Right ventricle myocardium inferior (tissue), 1 donor: ENCODE measurements at regions not wholly inside any gene's neighbourhood (a gene's known extent, or its start where the extent isn't known, plus 50 kb on each side); places are given as distances from the start of the nearest gene placed in this dataset.

Experiments used
- ATAC-seq: fragments of 200-7000 bp; cut with Tn5 transposase; one replicate; pipeline ENCODE4 v1.9.1; 2020; ENCODE audit warnings: mild to moderate bottlenecking, moderate library complexity
- DNase-seq: peaks from one replicate; pipeline ENCODE4 v3.0.0; 2021; ENCODE audit errors: missing footprints
- intact Hi-C: fragments of 100-400 bp; cut with DNase I; formaldehyde crosslinking; loops from one replicate; pipeline ENCODE4 v1.11.0; 2022
- donor health status: DM: no; HTN: yes; CAD: no; lungs with severe emphysema.

DNA sequence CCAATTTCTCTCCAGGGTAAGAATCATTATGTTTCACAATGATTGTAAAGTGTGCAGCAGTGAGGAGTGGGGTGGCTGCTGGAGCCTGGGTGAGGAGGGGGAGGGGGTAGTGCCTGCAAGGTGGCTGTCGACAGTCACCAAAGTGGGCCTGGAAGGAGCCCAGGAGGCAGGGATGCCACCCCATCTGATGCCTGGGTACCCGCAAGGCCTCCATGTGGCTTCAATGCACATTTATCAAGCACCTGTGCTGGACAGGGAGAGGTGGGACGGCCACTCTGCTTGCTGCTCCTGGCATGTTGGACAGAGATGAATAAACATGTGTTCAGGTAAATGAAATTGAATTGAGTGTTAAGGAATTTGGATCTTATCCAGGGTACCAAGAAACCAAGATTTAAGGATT, 78.8 kb upstream of the DISP3 start:
- intact Hi-C loops: no loop called here
- ATAC-seq (no peak), DNase-seq (no peak)

DNA sequence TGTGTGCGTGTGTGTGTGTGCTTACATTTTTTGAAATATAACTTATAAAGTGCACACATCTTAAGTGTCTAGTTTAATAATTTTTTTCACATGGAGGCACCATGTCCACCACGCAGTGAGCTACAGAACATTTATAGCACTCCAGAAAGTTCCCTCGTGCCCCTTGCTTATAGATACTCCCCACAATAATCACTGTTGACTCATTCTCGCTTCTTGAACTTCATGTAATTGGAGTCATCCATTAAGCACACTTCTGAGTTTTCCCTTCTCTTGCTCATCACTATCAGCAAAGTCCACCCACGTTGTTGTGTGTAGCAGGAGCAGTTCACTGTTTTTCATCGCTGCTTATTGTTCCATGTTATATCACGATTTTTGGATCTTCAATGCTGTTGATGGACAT, 78.4 kb upstream of the DISP3 start:
- ATAC-seq: no peak
- no peak for DNase-seq
- intact Hi-C loops: no loop called here

DNA sequence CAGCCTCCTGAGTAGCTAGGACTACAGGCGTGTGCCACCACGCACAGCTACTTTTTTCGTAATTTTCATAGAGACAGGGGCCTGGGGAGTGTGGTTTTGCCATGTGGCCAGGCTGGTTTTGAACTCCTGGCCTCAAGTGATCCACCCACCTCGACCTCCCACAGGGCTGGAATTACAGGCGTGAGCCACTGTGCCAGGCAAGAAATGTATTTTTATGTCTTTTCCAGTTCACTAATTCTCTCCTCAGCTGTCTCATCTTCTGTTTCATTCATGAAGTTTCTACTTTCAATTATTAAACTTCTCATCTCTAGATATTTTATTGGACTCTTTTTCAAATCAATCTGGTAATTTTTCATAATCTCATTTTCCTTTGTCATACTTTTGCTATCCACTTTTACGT, 72.1 kb upstream of the DISP3 start:
- intact Hi-C loops: no loop called here
- ATAC-seq: no peak
- no peak for DNase-seq

DNA sequence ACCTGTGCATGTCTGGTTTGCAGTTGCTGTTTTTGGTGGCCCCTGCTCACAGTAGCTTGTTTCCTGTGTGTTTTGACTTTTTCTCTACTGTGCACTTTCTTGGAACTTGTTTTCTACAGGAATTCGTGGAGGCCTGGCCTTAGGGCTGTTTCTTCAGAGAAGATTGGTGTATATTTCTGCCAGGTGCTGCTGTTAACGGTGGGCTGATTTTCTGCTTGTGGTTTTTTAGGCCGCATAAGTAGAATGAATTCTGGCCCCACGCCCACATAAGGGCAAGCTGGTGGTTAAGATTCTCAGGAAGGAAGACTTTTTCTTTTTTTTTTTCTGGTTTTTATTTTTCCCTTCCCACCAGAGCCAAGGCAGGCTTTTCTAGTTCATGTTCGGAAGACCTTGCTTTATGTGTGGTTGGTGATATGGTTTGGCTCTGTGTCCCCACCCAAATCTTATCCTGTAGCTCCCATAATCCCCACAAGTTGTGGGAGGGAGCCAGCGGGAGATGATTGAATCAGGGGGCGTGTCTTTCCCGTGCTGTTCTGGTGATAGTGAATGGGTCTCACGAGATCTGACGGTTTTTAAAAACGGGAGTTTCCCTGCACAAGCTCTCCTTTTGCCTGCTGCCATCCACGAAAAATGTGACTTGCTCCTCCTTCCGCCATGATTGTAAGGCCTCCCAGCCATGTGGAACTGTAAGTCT, 71.5 kb upstream of the DISP3 start:
- DNase-seq: no peak
- ATAC-seq: no peak
- intact Hi-C loops: no loop called here

DNA sequence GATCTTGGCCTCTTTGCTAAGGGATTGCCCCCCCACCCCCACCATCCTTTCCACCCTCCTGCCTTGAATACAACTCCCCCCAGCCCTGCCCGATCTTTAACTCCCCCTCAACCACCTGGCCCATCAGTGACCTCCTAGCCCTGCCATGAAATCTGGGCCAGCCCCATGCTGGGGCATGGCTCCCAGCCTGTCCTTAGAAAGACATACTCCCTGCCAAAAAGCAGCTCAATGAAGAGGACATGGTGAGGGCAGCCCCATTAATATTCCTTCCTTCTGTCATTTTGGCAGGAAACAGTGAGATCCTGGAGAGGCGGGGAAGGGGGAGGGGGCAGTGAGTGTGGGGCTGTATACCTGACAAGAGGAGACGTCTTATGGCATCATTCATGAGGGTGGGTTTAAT, 66.8 kb upstream of the DISP3 start:
- ATAC-seq: no peak
- DNase-seq: no peak
- intact Hi-C loops: no loop called here

DNA sequence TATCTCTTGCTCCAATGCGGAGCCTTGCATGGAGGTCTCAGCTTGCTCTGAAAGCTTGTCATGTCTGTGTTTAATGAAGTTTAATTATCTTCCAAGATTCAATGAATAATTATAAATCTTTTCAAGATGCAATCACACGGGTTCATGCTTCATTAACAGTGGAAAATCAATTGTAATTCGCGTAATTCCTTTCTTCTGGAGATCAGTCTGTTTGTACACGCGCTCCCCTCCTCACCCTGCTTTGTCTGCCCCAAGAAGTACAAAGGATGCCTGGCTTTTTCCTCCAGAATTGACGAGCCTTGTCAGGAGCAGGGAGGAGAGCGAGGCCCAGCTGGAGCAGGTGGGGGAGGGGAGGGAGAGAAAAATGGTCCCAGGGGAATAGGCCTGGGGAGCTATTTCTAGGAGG, 65.0 kb upstream of the DISP3 start:
- ATAC-seq: no peak

DNA sequence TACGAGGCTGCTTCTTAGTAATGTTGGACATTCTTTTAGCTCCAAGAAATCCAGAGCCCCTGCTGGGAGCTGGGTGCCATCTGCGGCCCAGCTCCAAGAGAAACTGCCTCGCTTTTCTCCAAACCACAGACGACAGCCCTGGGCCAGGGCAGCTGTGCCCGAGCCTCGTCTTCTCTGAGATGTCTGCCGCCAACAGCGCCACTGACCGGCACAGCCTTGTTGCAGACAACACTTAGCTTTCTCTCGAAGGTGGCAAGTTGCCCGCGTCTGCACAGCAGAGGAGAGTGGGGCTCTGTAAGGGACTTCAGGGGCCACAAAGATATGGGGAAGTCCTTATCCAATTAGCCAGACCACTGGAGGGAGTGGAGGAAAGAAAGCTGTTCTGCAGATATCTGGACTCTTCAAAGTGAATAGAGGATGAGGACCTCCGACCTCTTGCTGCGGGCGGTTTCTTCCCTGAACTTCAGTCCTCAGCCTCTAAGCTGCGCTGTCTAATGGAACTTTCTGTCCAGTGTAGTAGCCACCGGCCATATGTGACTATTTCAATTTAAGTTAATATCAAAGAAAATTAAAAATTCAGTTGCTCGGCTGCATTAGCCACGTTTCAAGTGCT, 63.9 kb upstream of the DISP3 start:
- no peak for ATAC-seq
- no peak for DNase-seq
- intact Hi-C loops: no loop called here

More for the DNA sequence above, 65.0 kb upstream of the DISP3 start:
- intact Hi-C loops: no loop called here
- DNase-seq: no peak

DNA sequence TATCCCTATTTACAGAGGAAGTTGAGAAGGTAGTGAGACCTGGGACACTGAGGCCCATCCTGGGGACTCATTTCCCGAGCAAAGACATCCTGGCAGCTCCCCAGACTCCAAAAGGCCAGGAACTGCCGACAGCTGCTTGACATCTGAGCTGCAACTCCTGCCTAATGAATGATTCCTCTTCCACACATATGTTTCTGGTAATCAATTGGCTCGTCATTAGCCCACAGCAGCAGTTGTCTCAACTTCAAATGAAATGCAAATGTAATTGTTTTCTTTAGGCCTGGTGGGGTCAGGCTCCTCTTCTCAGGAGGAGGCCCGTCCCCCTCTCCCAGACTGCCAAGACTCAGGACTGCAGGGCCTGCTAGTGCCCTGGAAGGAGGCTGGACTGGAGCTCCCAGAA, 61.8 kb upstream of the DISP3 start:
- intact Hi-C loops: no loop called here
- ATAC-seq (no peak), DNase-seq (no peak)

DNA sequence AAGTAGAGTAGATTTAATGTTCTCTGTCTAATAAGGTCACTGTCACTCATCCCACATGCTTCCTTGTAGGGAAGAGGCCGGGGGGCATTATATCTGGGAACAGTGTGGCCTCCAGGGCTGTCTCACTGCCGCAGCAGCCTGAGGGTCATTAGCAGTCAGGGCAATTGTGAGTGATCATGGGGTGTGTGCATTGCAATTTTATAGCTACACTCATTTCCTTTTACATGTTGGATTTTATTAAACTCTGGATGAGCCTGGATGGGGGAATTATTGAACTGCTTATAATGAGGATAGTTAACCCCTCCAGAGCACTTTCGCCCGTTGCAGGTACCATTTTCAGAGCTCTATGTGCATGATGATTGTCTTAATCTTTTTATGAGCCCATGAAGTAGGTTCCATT, 60.9 kb upstream of the DISP3 start:
- ATAC-seq (no peak), DNase-seq (no peak)
- intact Hi-C loops: no loop called here

DNA sequence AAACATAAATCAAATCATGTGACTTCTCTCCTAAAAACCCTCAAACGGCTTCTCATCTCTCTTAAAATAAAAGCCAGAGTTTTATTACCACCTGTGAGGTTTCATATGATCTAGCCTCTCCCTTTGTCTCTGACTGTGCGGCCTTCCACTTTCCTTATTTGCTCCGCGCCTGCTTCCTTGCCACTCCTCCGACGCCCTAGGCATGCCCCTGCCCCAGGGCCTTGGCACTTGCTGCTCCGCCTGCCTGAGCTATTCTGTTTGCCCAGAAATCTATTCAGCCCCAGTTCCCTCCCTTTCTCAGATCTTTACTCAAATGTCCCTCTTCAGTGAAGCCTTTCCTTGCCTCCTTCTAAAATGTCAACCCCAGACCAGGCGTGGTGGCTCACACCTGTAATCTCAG, 57.5 kb upstream of the DISP3 start:
- no peak for ATAC-seq
- intact Hi-C loops: no loop called here
- DNase-seq: no peak

DNA sequence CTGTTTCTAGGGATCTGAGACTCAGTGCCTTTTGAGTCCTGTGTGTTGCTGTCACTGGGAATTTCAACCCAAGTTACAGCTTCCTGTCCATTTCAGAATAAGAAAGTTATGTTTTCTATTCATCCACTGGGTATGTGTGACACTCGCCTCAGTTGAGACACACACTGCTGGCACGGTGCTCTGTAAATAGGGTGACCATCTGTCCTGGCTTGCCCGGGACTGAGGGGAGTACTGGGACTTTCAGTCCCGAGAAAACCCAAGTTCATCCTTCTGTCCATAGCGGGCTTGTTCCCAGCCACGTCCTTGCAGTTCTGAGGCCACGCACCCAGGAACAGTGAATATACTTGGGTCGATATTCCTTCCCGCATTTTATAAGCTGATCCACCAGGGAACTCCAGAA, 56.3 kb upstream of the DISP3 start:
- intact Hi-C loops: no loop called here
- DNase-seq (no peak), ATAC-seq (no peak)

DNA sequence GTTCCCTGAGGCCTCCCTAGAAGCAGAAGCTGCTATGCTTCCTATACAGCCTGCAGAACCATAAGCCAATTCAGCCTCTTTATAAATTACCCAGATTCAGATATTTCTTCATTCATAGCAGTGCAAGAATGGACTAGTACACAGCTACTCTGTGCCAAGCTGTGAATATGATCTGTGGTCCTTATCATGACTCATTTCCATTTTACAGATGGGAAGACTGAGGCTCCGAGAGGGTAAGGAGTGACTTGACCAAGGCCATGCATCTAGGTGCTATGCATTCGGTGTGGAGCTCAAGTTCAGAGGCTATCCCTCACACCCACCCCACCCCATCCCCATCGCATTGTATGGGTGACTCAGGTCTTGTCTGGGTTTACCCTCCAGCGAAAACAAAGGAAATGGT, 52.3 kb upstream of the DISP3 start:
- no peak for ATAC-seq
- intact Hi-C loops: no loop called here

DNA sequence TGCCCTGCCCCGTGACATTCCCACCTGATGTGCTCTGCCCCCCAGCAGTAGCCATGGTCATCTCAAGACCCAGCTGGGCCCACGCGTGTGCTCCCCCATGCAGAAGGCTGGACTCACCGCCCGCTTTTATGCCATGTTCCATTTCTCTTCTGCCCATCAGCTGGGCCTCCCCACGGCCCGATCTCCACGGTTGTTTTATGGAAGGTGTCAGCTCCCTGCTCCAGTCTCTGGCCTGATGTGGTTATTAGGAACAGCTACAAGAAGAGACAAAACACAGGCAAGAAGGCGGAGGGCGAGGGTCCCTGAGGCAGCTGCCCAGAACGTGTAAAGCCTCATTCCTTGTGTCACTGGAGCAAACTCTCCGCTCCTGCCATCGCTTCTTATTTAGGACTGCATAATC, 50.2 kb upstream of the DISP3 start:
- DNase-seq (no peak), ATAC-seq (no peak)
- intact Hi-C loops: no loop called here

More for the DNA sequence above, 52.3 kb upstream of the DISP3 start:
- DNase-seq: no peak
